WI38 (cell line): ENCODE measurements at regions not wholly inside any gene's neighbourhood (a gene's known extent, or its start where the extent isn't known, plus 50 kb on each side); places are given as distances from the start of the nearest gene placed in this dataset.
"Not testable (repeated sequence)": the region's sequence is repeated elsewhere in the genome, so short reads cannot be mapped to it uniquely, and the experiment has no call there.

Source experiments
- H3K4me3 ChIP-seq: 2 replicates; pipeline ENCODE4 v1.5.1; 2011; ENCODE audit warnings: low read depth, mild to moderate bottlenecking, control low read depth, low read length

DNA sequence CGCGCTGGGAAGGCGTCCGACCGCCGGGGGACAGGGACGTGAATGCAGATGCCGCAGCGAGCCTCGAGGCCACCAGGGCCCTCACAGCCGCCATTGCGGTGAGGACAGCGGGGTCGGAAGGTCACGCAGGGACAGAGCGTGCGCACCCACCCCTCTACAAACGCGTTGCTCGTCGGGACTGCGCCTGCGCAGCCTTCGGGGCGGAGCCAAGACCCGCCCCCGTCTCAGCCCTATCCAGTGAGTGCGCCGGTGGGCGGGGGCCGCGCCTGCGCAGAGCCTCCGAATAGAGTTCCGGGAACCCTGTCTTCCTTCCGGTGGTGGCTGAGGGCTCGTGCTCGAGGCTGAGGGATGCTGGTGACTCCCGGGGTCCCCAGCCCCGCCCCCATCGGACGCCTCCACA lies 5393.1 kb upstream of the TPTE start:
- H3K4me3 ChIP-seq = peak overlapping the region; percentile 49

DNA sequence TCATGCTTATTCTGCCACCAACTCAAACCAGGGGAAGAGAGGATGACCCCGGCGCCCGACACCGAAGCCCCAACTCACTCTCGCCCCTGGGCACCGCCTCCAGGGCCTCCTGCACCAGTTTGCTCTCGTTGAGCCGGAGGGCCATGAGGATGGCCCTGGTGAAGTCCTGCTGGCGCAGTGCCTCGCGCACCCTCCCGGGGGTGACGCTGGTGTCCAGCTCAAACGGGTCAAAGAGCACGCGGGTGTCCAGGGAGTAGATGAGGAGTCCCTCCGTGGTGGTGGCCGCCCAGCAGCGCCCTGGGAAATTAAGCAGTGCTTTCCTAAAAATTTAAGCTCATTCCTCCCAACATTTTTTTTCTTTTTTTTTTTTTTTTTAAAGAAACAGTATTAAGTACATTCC lies 5387.6 kb upstream of the TPTE start:
- not testable (repeated sequence) for H3K4me3 ChIP-seq

DNA sequence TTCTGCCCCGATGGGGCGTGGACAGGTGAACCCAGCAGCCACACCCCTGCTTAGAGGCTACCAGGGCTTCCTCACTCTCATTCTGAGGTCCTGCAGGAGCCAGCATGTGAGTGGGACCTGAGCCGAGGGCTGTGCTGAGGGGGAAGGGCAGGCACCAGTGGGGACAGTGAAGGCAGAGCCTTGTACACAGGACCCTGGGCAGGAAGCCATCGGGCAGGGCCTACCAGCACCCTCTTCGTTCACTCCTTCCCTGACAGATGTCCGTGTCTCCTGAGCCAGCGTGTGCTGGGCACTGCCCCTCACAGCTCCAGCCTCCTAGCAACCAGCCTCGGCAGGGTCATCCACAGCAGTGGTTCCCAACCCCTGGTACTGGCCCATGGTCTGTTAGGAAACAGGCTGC lies 5385.0 kb upstream of the TPTE start:
- H3K4me3 ChIP-seq = not testable (repeated sequence)

DNA sequence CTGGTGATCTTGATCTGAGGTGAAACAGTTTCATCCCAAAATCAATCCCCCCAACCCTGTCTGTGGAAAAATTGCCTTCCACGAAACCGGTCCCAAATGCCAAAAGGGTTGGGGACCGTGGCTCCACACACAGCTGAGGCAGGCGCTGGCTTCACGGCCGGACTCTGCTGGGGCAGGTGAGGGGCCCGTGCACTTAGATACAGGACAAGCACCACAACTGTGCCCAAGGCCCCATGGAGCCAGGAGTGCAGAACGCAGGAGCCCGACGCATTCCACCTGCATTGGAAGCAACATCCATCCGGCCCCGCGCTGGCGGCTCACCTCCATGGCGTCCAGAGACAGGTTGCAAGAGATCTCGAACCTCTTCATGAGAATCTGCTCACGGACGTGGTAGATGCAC lies 5384.4 kb upstream of the TPTE start:
- not testable (repeated sequence) for H3K4me3 ChIP-seq

DNA sequence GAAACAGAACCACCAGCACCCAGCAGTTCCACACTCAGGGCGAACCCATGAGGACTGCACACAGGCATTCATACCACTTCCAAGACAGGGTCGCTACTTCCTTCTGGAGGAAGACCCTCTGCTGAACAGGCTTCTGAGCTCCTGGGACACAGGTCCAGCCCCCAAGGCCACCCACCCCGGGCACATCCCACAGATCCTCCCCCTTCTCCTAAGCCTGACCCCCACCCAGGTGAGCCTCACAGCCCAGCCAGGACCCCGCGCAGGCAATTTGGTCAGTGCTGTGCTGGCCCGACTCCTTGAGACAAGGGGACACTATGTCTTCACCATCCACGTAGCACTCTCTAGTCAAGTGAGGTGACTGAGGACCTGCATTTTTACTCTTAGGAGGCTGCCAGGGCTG lies 5382.7 kb upstream of the TPTE start:
- H3K4me3 ChIP-seq = not testable (repeated sequence)

DNA sequence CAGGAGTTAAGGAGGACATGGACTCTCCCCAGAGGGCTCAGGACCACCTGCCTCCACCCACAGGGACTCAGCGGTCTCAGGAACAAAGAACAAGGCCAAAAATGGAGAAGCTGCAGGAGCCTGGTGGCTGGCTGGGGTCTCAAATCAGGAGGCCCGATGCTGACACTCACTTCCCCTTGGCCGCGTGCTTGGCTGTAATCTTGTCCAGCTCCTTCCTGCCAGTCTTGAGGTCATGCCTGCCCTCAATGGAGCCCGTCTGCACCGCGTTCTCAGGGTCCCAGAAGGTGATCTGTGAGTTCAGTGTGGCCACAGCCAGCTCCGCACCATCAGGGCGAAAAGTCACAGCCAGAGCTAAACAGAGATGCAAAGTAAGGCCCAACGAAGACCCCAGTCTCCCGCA lies 5381.9 kb upstream of the TPTE start:
- H3K4me3 ChIP-seq = not testable (repeated sequence)

DNA sequence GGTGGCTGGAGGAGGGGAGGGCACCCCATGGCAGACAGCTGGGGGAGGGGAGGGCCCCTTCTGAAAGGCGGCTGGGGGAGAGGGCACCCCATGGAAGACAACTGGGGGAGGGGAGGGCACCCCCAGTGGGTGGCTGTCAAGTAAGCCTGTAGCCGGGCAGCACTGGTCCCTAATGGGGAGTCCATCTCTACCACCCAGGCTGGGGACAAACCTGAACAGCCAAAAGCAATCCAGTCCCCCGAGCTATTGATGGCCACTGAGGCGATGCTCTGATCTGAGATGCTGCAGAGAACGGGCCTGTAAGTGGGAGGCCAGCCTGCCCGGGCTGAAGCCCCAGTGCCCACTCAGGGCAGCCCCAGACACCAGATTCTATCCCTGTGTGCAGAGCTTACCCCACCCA lies 5378.4 kb upstream of the TPTE start:
- not testable (repeated sequence) for H3K4me3 ChIP-seq

DNA sequence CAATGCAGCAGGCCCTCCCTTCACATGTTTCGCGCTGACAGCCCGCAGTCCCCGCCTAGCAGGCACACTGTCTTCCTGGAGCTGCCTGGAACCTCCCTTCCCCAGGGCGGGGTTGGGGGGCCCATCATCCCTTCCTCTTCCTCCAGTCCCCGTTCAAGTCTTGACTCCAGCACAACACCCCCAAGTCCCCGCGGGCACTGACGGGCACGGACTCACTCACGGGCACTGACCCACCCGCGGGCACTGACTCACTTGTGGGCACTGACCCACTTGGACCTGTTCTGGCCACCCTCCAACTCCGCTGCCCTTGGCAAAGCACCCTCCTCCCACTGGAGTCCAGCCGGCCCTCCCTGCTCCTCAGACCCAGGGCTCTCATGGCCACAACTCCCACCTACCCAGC lies 5376.7 kb upstream of the TPTE start:
- H3K4me3 ChIP-seq = not testable (repeated sequence)

DNA sequence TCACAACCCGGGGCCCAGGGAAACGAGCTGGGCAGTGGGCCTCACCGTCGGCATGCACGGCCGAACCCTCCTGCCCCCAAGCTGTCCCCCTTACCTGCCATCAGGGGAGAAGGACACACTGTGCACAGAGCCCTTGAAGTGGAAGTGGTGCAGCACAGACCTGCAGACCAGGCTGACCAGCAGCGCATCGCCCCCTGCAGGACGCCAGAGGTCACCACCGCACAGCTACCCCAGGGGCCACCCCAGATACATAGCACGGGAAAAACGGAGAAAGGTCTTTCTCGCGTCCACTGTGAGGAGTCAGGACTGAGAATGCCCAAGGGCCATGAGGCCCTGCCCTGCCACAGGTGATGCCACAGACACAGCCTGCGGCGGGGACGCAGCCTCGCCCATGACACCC lies 5373.7 kb upstream of the TPTE start:
- H3K4me3 ChIP-seq = not testable (repeated sequence)

DNA sequence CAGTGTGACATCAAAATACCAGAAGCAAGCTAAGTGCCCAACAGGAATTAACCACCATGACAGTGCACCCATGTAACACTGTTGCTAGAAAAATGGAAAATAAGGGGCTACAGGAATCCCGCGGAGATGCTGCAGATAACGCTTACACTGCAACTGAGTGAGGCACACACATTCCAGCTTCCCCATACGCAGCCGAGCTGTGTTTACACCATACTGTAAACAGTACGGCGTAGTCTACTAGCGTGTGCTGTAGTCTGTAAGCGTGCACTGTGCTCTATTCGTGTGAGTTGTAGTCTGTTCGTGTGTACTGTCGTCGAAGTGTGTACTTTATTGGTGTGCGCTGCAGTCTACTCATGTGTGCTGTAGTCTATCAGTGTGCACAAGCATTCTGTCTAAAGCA lies 5372.2 kb upstream of the TPTE start:
- not testable (repeated sequence) for H3K4me3 ChIP-seq

DNA sequence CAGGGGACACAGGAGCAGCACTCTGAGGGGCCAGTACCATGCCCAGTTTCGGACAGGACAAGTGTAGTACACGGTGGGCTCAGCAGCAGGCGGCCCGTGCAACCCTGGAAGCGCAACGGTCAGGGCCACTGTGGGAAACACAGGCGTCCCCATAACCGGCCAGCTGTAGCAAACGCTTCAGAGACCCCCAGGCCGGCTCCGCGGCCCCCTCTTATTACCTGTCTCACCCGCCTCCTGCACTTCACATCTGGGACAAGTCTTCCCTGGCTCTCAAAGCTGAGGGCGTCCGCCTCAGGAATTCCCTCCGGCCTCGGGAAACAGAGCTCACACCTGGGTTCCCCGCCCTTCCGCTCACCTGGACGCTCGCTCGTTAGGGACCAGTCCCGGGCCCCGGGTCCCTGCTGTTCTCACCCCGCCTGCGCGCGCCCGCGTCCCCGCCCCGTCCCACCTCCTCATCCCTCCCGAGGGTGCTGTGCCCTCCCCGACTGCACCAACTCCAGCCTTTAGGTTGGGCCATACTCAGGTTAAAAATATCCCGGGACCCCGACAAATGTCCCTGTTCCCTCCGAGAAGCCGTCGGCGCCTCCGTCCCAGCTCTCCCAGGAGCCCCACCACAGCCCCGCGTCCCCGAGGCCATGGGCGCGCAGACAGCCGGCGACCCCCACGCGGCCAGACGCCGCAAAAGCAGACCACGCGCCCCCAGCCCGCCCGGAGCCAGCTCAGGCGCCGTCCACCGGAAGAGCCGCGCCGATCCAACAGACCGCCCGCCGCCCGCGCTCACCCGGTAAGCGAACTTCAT lies 5367.3 kb upstream of the TPTE start:
- peak overlapping the region; percentile 46 for H3K4me3 ChIP-seq

DNA sequence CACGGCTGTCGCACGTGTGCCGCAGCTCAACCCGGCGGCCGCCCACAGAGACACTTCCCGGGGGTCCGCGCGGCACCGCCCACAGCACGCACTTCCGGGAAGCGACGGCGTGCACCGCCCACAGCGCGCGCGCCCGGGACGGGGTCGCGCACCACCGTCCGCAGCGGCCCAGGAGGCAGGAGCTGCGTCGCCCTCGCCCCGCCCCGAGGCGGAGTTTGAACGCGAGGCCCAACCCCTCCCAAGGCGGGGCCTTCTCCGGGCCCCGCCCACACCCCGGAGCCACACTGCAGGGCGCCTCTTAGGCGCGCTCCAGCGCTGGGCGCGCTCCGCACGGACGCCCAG lies 5366.8 kb upstream of the TPTE start:
- H3K4me3 ChIP-seq = peak overlapping the region; percentile 46

DNA sequence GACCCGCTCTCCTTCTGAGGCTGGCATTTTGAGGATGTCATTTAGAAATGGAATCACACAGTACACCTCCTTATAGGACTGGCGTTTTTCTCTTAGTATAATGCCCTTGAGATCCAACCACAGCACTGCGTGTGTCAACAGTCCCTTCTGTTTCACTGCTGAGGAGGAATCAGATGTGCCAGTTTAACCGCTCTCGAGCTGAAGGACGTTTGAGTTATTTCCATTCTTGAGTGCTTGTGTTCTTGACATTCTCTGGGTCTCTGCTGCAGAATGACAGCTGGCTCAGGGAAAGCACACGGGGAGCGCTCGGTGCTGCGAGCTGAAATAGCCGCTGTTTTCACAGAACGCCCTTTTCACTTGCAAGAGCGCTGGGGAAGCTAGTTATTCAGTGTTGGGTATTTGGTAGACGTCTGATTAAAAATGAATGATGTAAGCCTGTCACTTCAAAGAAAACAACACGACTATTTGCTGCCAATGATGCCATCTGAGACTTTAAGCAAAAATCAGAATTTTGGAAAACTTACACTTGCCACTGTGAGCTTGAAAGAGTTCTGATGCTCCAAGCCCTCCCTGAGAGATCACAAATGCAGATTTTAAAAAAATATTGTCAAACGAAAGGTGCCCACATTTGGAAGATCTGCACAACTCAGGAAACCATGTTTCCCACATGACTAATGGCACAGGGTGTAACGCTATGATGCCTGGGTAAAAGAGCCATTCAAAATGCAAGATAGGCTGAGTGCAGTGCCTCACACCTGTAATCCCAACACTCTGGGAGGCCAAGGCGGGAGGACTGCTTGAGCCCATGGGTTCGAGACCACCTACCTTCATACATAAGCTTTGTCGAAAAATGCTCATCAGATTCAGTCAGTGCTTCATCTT lies 5358.4 kb upstream of the TPTE start:
- not testable (repeated sequence) for H3K4me3 ChIP-seq

DNA sequence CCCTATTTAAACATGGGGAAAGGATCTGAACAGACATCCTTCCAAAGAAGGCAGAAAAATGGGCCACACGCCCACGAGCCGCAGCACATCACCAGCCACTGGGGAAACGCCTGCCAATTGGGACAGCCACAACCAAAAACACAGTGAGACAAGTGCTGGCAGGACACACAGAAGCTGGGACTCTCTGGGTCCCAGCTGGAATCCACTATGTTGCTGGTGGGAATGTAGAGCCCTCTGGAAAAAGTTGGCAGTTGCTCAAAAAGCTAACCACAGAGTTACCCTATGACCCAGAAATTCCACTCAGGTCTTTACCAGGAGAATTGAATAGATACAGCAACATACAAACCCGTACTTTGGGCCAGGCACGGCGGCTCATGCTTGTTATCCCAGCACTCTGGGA lies 5355.6 kb upstream of the TPTE start:
- not testable (repeated sequence) for H3K4me3 ChIP-seq
